ENCODE measurements at regions not wholly inside any gene's neighbourhood (a gene's known extent, or its start where the extent isn't known, plus 50 kb on each side); places are given as distances from the start of the nearest gene placed in this dataset.

GRCh38 chr1:56188855-56189254 is 390.5 kb downstream of the PLPP3 start:
- H3K4me2 ChIP-seq (ENCODE audit: low read length) = no peak overlapping the region
- no peaks in the 10 kb centered on the region for H3K79me2 ChIP-seq (ENCODE audit: low read length)
- no peak overlapping the region for H3K27ac ChIP-seq (ENCODE audit: low read length)
- H3K36me3 ChIP-seq (replicated peaks; ENCODE audit: low read depth, low read length) = no peaks in the 10 kb centered on the region
- no peak overlapping the region for H3K9ac ChIP-seq (ENCODE audit: low read length)
- TF ChIP-seq, protein P1, sequence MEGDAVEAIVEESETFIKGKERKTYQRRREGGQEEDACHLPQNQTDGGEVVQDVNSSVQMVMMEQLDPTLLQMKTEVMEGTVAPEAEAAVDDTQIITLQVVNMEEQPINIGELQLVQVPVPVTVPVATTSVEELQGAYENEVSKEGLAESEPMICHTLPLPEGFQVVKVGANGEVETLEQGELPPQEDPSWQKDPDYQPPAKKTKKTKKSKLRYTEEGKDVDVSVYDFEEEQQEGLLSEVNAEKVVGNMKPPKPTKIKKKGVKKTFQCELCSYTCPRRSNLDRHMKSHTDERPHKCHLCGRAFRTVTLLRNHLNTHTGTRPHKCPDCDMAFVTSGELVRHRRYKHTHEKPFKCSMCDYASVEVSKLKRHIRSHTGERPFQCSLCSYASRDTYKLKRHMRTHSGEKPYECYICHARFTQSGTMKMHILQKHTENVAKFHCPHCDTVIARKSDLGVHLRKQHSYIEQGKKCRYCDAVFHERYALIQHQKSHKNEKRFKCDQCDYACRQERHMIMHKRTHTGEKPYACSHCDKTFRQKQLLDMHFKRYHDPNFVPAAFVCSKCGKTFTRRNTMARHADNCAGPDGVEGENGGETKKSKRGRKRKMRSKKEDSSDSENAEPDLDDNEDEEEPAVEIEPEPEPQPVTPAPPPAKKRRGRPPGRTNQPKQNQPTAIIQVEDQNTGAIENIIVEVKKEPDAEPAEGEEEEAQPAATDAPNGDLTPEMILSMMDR (IDR thresholded peaks at IDR 0.05; ENCODE audit: low read depth, low read length) = no peak
- H2AFZ ChIP-seq (ENCODE audit: low read depth, low read length) = no peak overlapping the region
- no peaks in the 10 kb centered on the region for H3K27me3 ChIP-seq (ENCODE audit: low read depth, low read length)
- no peak overlapping the region for H3K4me3 ChIP-seq (ENCODE audit: low read length)
- H4K20me1 ChIP-seq (ENCODE audit: insufficient read depth, low read length) = no peaks in the 10 kb centered on the region
- H3K9me3 ChIP-seq (ENCODE audit: insufficient read depth, low read length) = no peaks in the 10 kb centered on the region
- no peaks in the 10 kb centered on the region for H3K4me1 ChIP-seq (ENCODE audit: low read length)

DNA sequence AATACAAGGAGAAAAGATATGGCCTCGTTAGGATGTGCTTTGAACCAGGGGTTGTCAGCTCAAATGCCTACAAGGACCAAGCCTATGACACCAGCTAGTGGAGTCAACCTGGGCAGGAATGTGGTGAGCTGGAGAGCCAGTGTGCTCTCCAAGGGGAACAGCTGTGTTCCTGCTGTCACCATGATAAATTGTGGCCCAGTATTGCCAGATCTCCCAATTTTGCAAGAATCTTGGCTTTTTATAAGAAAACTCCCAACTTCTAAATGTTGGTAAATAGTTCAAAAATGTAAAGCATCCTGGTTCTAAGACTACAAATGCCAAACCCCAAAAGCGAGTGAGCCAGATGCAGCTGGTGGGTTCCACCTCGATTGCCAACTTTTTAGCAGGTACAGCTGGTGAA is 391.1 kb downstream of the PLPP3 start:
- no peaks in the 10 kb centered on the region for H3K36me3 ChIP-seq (replicated peaks; ENCODE audit: low read depth, low read length)
- no peak overlapping the region for H3K27ac ChIP-seq (ENCODE audit: low read length)
- H3K27me3 ChIP-seq (ENCODE audit: low read depth, low read length) = no peaks in the 10 kb centered on the region
- H3K9me3 ChIP-seq (ENCODE audit: insufficient read depth, low read length) = no peaks in the 10 kb centered on the region
- TF ChIP-seq, protein P1 (IDR thresholded peaks at IDR 0.05; ENCODE audit: low read depth, low read length) = no peak
- TF ChIP-seq EZH2phosphoT487 (IDR thresholded peaks at IDR 0.05; ENCODE audit: low read depth) = no peak
- H3K79me2 ChIP-seq (ENCODE audit: low read length) = no peaks in the 10 kb centered on the region
- no peak overlapping the region for H3K4me3 ChIP-seq (ENCODE audit: low read length)
- no peak overlapping the region for H2AFZ ChIP-seq (ENCODE audit: low read depth, low read length)
- no peaks in the 10 kb centered on the region for H3K4me1 ChIP-seq (ENCODE audit: low read length)
- H4K20me1 ChIP-seq (ENCODE audit: insufficient read depth, low read length) = no peaks in the 10 kb centered on the region
- H3K4me2 ChIP-seq (ENCODE audit: low read length) = no peak overlapping the region
- H3K9ac ChIP-seq (ENCODE audit: low read length) = no peak overlapping the region

- H3K4me3 ChIP-seq (ENCODE audit: low read length) = no peak overlapping the region
- H3K9me3 ChIP-seq (ENCODE audit: insufficient read depth, low read length) = no peaks in the 10 kb centered on the region
- H2AFZ ChIP-seq (ENCODE audit: low read depth, low read length) = no peak overlapping the region
- TF ChIP-seq, protein P1 (IDR thresholded peaks at IDR 0.05; ENCODE audit: low read depth, low read length) = no peak
- no peak for TF ChIP-seq EZH2phosphoT487 (IDR thresholded peaks at IDR 0.05; ENCODE audit: low read depth)
- no peak overlapping the region for H3K27ac ChIP-seq (ENCODE audit: low read length)
- H3K9ac ChIP-seq (ENCODE audit: low read length) = no peak overlapping the region
- no peaks in the 10 kb centered on the region for H3K36me3 ChIP-seq (replicated peaks; ENCODE audit: low read depth, low read length)
- no peaks in the 10 kb centered on the region for H3K79me2 ChIP-seq (ENCODE audit: low read length)
- no peaks in the 10 kb centered on the region for H3K4me1 ChIP-seq (ENCODE audit: low read length)
- H3K27me3 ChIP-seq (ENCODE audit: low read depth, low read length) = no peaks in the 10 kb centered on the region
- no peak overlapping the region for H3K4me2 ChIP-seq (ENCODE audit: low read length)
- no peaks in the 10 kb centered on the region for H4K20me1 ChIP-seq (ENCODE audit: insufficient read depth, low read length)
Measured at GRCh38 chr1:56187405-56187804, 392.0 kb downstream of the PLPP3 start.

DNA sequence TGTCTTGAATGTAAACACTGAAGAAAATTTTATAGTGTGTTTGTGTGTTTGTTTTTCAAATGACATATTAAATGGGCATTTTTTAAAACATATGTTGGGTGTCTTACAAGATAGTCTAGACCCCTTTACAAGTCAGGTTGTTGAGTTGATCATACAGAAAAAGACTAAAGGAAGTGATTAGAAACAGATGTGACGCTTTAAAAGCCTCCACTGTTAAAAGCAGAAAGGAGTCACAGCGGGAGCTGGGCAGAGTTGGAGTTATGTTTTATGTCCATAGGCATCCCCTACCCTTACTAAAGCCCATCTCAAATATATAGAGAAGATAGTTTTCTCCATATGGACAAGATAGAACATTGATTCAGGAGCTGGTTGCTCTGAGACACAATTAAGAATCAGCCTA is 393.9 kb downstream of the PLPP3 start:
- Histone ChIP-seq H3K9me3 (ENCODE audit: insufficient read depth, low read length) (no peaks in the 10 kb centered on the region), H3K4me1 (ENCODE audit: low read length) (no peaks in the 10 kb centered on the region)
- TF ChIP-seq, protein P1 (IDR thresholded peaks at IDR 0.05; ENCODE audit: low read depth, low read length) = no peak
- TF ChIP-seq EZH2phosphoT487 (IDR thresholded peaks at IDR 0.05; ENCODE audit: low read depth) = no peak

More for the DNA sequence above, 393.9 kb downstream of the PLPP3 start:
- Histone ChIP-seq H3K36me3 (replicated peaks; ENCODE audit: low read depth, low read length) (no peaks in the 10 kb centered on the region), H4K20me1 (ENCODE audit: insufficient read depth, low read length) (no peaks in the 10 kb centered on the region), H3K4me2 (ENCODE audit: low read length) (no peak overlapping the region), H2AFZ (ENCODE audit: low read depth, low read length) (no peak overlapping the region), H3K9ac (ENCODE audit: low read length) (no peak overlapping the region), H3K4me3 (ENCODE audit: low read length) (no peak overlapping the region), H3K27me3 (ENCODE audit: low read depth, low read length) (no peaks in the 10 kb centered on the region), H3K27ac (ENCODE audit: low read length) (no peak overlapping the region), H3K79me2 (ENCODE audit: low read length) (no peaks in the 10 kb centered on the region)

Data from OCI-LY3 (cell line).